ENCODE measurements at regions not wholly inside any gene's neighbourhood (a gene's known extent, or its start where the extent isn't known, plus 50 kb on each side); places are given as distances from the start of the nearest gene placed in this dataset.

DNA sequence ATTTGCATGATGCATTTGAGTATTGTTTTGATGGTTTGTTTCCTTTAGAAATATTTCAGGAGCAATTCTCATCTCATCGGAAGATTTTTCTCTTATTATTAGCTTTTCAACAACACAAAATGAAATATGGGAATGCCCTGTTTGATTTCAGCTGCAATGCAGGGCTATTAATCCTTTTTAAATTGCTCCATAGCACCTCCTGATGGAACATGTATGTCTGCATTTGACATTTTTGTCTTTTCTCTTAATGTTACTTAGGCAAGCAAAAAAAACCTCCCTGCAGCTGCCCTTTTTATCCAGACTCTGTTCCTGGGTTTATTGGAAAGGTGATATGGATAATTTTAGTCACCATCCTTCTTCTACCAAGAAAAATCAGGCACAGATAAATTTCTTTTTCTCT is 895.8 kb downstream of the RPS29 start:
- TF ChIP-seq, protein P1, sequence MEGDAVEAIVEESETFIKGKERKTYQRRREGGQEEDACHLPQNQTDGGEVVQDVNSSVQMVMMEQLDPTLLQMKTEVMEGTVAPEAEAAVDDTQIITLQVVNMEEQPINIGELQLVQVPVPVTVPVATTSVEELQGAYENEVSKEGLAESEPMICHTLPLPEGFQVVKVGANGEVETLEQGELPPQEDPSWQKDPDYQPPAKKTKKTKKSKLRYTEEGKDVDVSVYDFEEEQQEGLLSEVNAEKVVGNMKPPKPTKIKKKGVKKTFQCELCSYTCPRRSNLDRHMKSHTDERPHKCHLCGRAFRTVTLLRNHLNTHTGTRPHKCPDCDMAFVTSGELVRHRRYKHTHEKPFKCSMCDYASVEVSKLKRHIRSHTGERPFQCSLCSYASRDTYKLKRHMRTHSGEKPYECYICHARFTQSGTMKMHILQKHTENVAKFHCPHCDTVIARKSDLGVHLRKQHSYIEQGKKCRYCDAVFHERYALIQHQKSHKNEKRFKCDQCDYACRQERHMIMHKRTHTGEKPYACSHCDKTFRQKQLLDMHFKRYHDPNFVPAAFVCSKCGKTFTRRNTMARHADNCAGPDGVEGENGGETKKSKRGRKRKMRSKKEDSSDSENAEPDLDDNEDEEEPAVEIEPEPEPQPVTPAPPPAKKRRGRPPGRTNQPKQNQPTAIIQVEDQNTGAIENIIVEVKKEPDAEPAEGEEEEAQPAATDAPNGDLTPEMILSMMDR (IDR thresholded peaks at IDR 0.05): peak; percentile 57
- TF ChIP-seq EZH2phosphoT487 (IDR thresholded peaks at IDR 0.05) (no peak), EZH2 (IDR thresholded peaks at IDR 0.05) (no peak)

Data from neural progenitor cell (in vitro differentiated cells).